Esophagus muscularis mucosa (tissue), 4 donors: ENCODE measurements at regions not wholly inside any gene's neighbourhood (a gene's known extent, or its start where the extent isn't known, plus 50 kb on each side); places are given as distances from the start of the nearest gene placed in this dataset.
A peak's percentile ranks its signal among the peaks of the same experiment; 100 is the strongest.

ENCODE experiments used
- DNase-seq: peaks from one replicate; pipeline ENCODE4 v3.0.0-alpha.2; 2017; ENCODE audit errors: extremely low spot score
- H3K27ac ChIP-seq, 4 donors: fragments of 200-600 bp; sonication (generic); replicated peaks in 1 of 4; 1 replicate in 3 of 4; 2 replicates in 1 of 4; pipeline ENCODE4 v1.5.1; 2016 to 2019; ENCODE audit warnings: mild to moderate bottlenecking in 1 of 4
- H3K27me3 ChIP-seq, 4 donors: fragments of 200-600 bp; sonication (generic); one replicate each; pipeline versions ENCODE4 v1.5.1 to v1.6.0; 2016 to 2019
- H3K36me3 ChIP-seq, 4 donors: fragments of 200-600 bp; sonication (generic); one replicate each; pipeline ENCODE4 v1.5.1; 2016 to 2019
- H3K4me1 ChIP-seq, 4 donors: fragments of 200-600 bp; sonication (generic); one replicate each; pipeline ENCODE4 v1.5.1; 2016 to 2019
- H3K4me3 ChIP-seq, 4 donors: fragments of 200-600 bp; sonication (generic); 1 replicate in 2 of 4; 2 replicates in 2 of 4; pipeline ENCODE4 v1.5.1; 2016 to 2019; ENCODE audit warnings: mild to moderate bottlenecking in 4 of 4, moderate library complexity in 1 of 4
- H3K9me3 ChIP-seq, 4 donors: fragments of 200-600 bp; sonication (generic); 1 replicate in 3 of 4; 2 replicates in 1 of 4; pipeline ENCODE4 v1.5.1; 2016 to 2019
- CTCF ChIP-seq, 3 experiments: fragments of 200-600 bp in 2 of 3; fragments of 450-650 bp in 1 of 3; sonication (generic) in 2 of 3; IDR thresholded peaks; one replicate each; pipeline ENCODE4 v1.5.1; 2017 to 2019; ENCODE audit warnings: antibody characterized with exemption in 3 of 3, mild to moderate bottlenecking in 2 of 3, moderate library complexity in 1 of 3
- EP300 ChIP-seq: sonication (generic); formaldehyde crosslinking; IDR thresholded peaks from one replicate; pipeline ENCODE4 v1.6.1; 2017; ENCODE audit warnings: antibody characterized with exemption
- POLR2A ChIP-seq: fragments of 450-650 bp; IDR thresholded peaks from one replicate; pipeline ENCODE4 v1.6.1; 2017; ENCODE audit warnings: antibody characterized with exemption, moderate library complexity, mild to moderate bottlenecking, low read depth
- POLR2AphosphoS5 ChIP-seq, 2 donors: sonication (generic); formaldehyde crosslinking; IDR thresholded peaks; one replicate each; pipeline ENCODE4 v1.6.1; 2017; ENCODE audit warnings: antibody characterized with exemption in 2 of 2
- WGBS: methylation state at CpG from one replicate; pipeline ENCODE4 v1.1.5; 2018; 5-methylcytosine and 5-hydroxymethylcytosine counted together
- intact Hi-C: fragments of 100-400 bp; cut with DNase I; formaldehyde crosslinking; loops from one replicate; pipeline ENCODE4 v1.15.1; 2023

- H3K27ac ChIP-seq, result peak overlapping the region in 2 of 4 donors; percentile 10 to 40
- 45% methylated on average over 6 of the region's 6 CpGs for WGBS
- peaks cover 0 to 15% (median 6%) of the 10 kb centered on the region in 4 donors for H3K4me1 ChIP-seq
- intact Hi-C loops, result no loop called here
- no peaks in the 10 kb centered on the region for H3K36me3 ChIP-seq
- no peak for DNase-seq
- H3K9me3 ChIP-seq, result no peaks in the 10 kb centered on the region
- TF ChIP-seq POLR2AphosphoS5 (IDR thresholded peaks at IDR 0.05) (peak in 1 of 2 donors; percentile 41), EP300 (no peak)
- H3K27me3 ChIP-seq, result no peaks in the 10 kb centered on the region
- H3K4me3 ChIP-seq, result no peak overlapping the region
These were observed 78.3 kb upstream of the NRP1 start for GRCh38 chr10:33412653-33413361.

- intact Hi-C loops, result no loop called here
- Histone ChIP-seq H3K9me3 (no peaks in the 10 kb centered on the region), H3K4me1 (peaks cover 0 to 15% (median 6%) of the 10 kb centered on the region in 4 donors), H3K4me3 (no peak overlapping the region), H3K27ac (peak overlapping the region in 2 of 4 donors; percentile 10 to 40), H3K27me3 (no peaks in the 10 kb centered on the region), H3K36me3 (no peaks in the 10 kb centered on the region)
- TF ChIP-seq EP300, result no peak
- peak; percentile 31 for DNase-seq
- 68% methylated on average over 1 of the region's 1 CpG for WGBS
These were observed 77.8 kb upstream of the NRP1 start for GRCh38 chr10:33412241-33412640.

GRCh38 chr10:33410860-33411234, 76.4 kb upstream of the NRP1 start:
- peak; percentile 53 for DNase-seq
- no peak overlapping the region for H3K27ac ChIP-seq
- TF ChIP-seq EP300 (no peak), POLR2AphosphoS5 (IDR thresholded peaks at IDR 0.05) (no peak), CTCF (IDR thresholded peaks at IDR 0.05) (no peak), POLR2A (no peak)
- H3K4me3 ChIP-seq, result no peak overlapping the region
- no peaks in the 10 kb centered on the region for H3K27me3 ChIP-seq
- H3K9me3 ChIP-seq, result no peaks in the 10 kb centered on the region
- H3K4me1 ChIP-seq, result peaks cover 0 to 6% (median 3%) of the 10 kb centered on the region in 4 donors
- 75% methylated on average over 4 of the region's 4 CpGs for WGBS
- intact Hi-C loops, result no loop called here
- H3K36me3 ChIP-seq, result no peaks in the 10 kb centered on the region

- H3K9me3 ChIP-seq, result no peaks in the 10 kb centered on the region
- intact Hi-C loops, result no loop called here
- H3K36me3 ChIP-seq, result no peaks in the 10 kb centered on the region
- WGBS, result 70% methylated on average over 10 of the region's 10 CpGs
- H3K27me3 ChIP-seq, result no peaks in the 10 kb centered on the region
- no peak overlapping the region for H3K4me3 ChIP-seq
- H3K27ac ChIP-seq, result no peak overlapping the region
- peak; percentile 57 for DNase-seq
- TF ChIP-seq CTCF (IDR thresholded peaks at IDR 0.05) (no peak), POLR2A (no peak), EP300 (no peak), POLR2AphosphoS5 (IDR thresholded peaks at IDR 0.05) (no peak)
- H3K4me1 ChIP-seq, result peaks cover 0 to 6% (median 2%) of the 10 kb centered on the region in 4 donors
These were observed 75.8 kb upstream of the NRP1 start for GRCh38 chr10:33410096-33410859.

GRCh38 chr10:33406596-33406995, 72.1 kb upstream of the NRP1 start:
- WGBS, result 88% methylated on average over 2 of the region's 2 CpGs
- peak; percentile 42 for DNase-seq
- no peaks in the 10 kb centered on the region for H3K9me3 ChIP-seq
- no peak overlapping the region for H3K4me3 ChIP-seq
- no peaks in the 10 kb centered on the region for H3K4me1 ChIP-seq
- H3K36me3 ChIP-seq, result no peaks in the 10 kb centered on the region
- no peak overlapping the region for H3K27ac ChIP-seq
- intact Hi-C loops, result no loop called here
- H3K27me3 ChIP-seq, result no peaks in the 10 kb centered on the region
- no peak for TF ChIP-seq CTCF (IDR thresholded peaks at IDR 0.05)
- TF ChIP-seq EP300, result no peak
- TF ChIP-seq POLR2A, result no peak
- TF ChIP-seq POLR2AphosphoS5 (IDR thresholded peaks at IDR 0.05), result no peak
